Heart left ventricle (tissue), 16 donors: ENCODE measurements at regions not wholly inside any gene's neighbourhood (a gene's known extent, or its start where the extent isn't known, plus 50 kb on each side); places are given as distances from the start of the nearest gene placed in this dataset.

Experiments
- ATAC-seq, 4 donors: fragments of 200-7000 bp; cut with Tn5 transposase; one replicate each; pipeline ENCODE4 v1.9.1; 2020 to 2022; ENCODE audit warnings: moderate library complexity in 4 of 4, mild to moderate bottlenecking in 3 of 4, moderate number of reproducible peaks in 1 of 4
- DNase-seq, 5 donors: peaks; one replicate each; pipeline ENCODE4 v3.0.0-alpha.2; 2020
- H3K27ac ChIP-seq, 12 donors: fragments of 200-600 bp; sonication (generic) in 4 of 12; one replicate each; pipeline versions ENCODE4 v1.5.0 to v1.8.0; 2016 to 2022; ENCODE audit warnings: mild to moderate bottlenecking in 2 of 12
- H3K27me3 ChIP-seq, 9 donors: fragments of 200-600 bp; sonication (generic) in 2 of 9; one replicate each; pipeline versions ENCODE4 v1.5.1 to v1.8.0; 2016 to 2022; ENCODE audit warnings: mild to moderate bottlenecking in 3 of 9
- H3K36me3 ChIP-seq, 9 donors: fragments of 200-600 bp; sonication (generic) in 2 of 9; one replicate each; pipeline versions ENCODE4 v1.5.0 to v1.8.0; 2018 to 2022; ENCODE audit warnings: mild to moderate bottlenecking in 2 of 9
- H3K4me1 ChIP-seq, 12 donors: fragments of 200-600 bp; sonication (generic) in 4 of 12; one replicate each; pipeline versions ENCODE4 v1.5.0 to v1.8.0; 2016 to 2022; ENCODE audit warnings: mild to moderate bottlenecking in 3 of 12
- H3K4me3 ChIP-seq, 12 donors: fragments of 200-600 bp; sonication (generic) in 4 of 12; one replicate each; pipeline versions ENCODE4 v1.5.0 to v1.8.0; 2017 to 2022; ENCODE audit warnings: mild to moderate bottlenecking in 9 of 12, moderate library complexity in 4 of 12
- H3K9me3 ChIP-seq, 12 donors: fragments of 200-600 bp; sonication (generic) in 4 of 12; one replicate each; pipeline versions ENCODE4 v1.5.0 to v1.8.0; 2016 to 2022; ENCODE audit warnings: mild to moderate bottlenecking in 1 of 12
- POLR2A ChIP-seq, 2 donors: fragments of 450-650 bp; IDR thresholded peaks; one replicate each; pipeline ENCODE4 v1.6.1; 2017; ENCODE audit warnings: antibody characterized with exemption in 2 of 2, mild to moderate bottlenecking in 2 of 2, moderate library complexity in 2 of 2
- WGBS, 4 donors: extraction: QIAGEN DNeasy Blood & Tissue Kit in 2 of 4; methylation state at CpG; one replicate each; pipeline versions ENCODE4 v1.1.5 to v1.1.7; 2013 to 2018; 5-methylcytosine and 5-hydroxymethylcytosine counted together
- intact Hi-C, 10 donors: fragments of 100-400 bp; cut with DNase I; formaldehyde crosslinking; loops; one replicate each; pipeline versions ENCODE4 v1.11.1 to v1.14.2; 2022
- TF ChIP-seq, protein P1 (sequence below), 12 donors: fragments of 200-600 bp; sonication (generic) in 4 of 12; IDR thresholded peaks; one replicate each; pipeline versions ENCODE4 v1.5.0 to v1.8.0; 2018 to 2022; ENCODE audit warnings: antibody characterized with exemption in 12 of 12, mild to moderate bottlenecking in 5 of 12
- donor health status: ischemic (EF 13 %, LVEDD 7.1; RV severe dilation, severe dysfunction).
- donor health status: healthy with polysubstance abuse.
- donor health status: DM: no; HTN: yes; CAD: no.
- donor health status: DM: no; HTN: no; CAD: no.
- donor health status: ischemic (EF 25% LVEDD 6.9; RV normal size, moderate dysfunction).
- donor health status: ischemic (EF 25% LVEDD 5.7; RV mildly dilated, moderate dysfunction).
- donor health status: healthy.
- donor health status: DM: yes; HTN: yes; CAD: no.
- donor health status: ischemic (EF 35%, LVEDD 5.7; RV mildly dilated, moderate dysfunction).
- donor health status: nonischemic (EF 11% LVEDD 7.7; RV severe dilation, severe dysfunction).
- donor health status: DM: yes; HTN: yes; CAD: no.
- donor health status: PGD.
- donor health status: ischemic (EF 29% LVEDD 5.4; RV normal size, mild dysfunction).
- donor health status: nonischemic (EF 23%, LVEDD 6.1; RV moderate dilation, normal function).

DNA sequence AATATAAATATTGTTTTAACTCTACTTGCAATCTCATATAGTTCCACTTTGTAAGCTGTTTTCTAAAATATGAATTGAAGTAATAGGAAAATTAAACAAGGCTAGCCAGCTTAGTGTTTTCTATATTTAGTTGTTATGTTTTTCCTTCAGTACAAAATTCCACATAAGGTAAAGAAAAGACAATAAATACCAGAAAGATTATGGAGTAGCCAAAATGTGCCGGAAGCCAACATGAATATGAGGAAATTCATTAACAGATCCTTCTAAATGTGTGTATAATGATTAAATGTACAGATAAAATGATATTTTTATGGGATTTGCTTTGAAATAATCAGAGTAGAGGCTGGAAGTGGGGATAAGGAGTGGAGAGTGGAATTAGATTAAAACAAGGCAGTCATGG, 52.5 kb upstream of the COL21A1 start:
- no peaks in the 10 kb centered on the region for H3K36me3 ChIP-seq
- WGBS, 4 donors = 66 to 79% (median 76%) methylated on average over 1 of the region's 1 CpG
- H3K4me1 ChIP-seq = no peaks in the 10 kb centered on the region
- TF ChIP-seq, protein P1, sequence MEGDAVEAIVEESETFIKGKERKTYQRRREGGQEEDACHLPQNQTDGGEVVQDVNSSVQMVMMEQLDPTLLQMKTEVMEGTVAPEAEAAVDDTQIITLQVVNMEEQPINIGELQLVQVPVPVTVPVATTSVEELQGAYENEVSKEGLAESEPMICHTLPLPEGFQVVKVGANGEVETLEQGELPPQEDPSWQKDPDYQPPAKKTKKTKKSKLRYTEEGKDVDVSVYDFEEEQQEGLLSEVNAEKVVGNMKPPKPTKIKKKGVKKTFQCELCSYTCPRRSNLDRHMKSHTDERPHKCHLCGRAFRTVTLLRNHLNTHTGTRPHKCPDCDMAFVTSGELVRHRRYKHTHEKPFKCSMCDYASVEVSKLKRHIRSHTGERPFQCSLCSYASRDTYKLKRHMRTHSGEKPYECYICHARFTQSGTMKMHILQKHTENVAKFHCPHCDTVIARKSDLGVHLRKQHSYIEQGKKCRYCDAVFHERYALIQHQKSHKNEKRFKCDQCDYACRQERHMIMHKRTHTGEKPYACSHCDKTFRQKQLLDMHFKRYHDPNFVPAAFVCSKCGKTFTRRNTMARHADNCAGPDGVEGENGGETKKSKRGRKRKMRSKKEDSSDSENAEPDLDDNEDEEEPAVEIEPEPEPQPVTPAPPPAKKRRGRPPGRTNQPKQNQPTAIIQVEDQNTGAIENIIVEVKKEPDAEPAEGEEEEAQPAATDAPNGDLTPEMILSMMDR (IDR thresholded peaks at IDR 0.05) = no peak
- no peak for TF ChIP-seq POLR2A (IDR thresholded peaks at IDR 0.05)
- DNase-seq (no peak), ATAC-seq (no peak)
- H3K27me3 ChIP-seq = no peaks in the 10 kb centered on the region
- H3K27ac ChIP-seq = no peak overlapping the region
- peaks cover 0 to 11% (median 3%) of the 10 kb centered on the region in 12 donors for H3K9me3 ChIP-seq
- intact Hi-C loops = loop anchor here in 5 of 10 donors (10.0 kb wide), 2 partner anchors 855 to 1025 kb away; no protein-coding TSS in a partner anchor
- no peak overlapping the region for H3K4me3 ChIP-seq

GRCh38 chr6:56297022-56297989, 49.9 kb upstream of the COL21A1 start:
- ATAC-seq (no peak), DNase-seq (no peak)
- Histone ChIP-seq H3K27ac (peak overlapping the region in 1 of 12 donors; percentile 11), H3K4me1 (peaks cover 0 to 2% (median 0%) of the 10 kb centered on the region in 12 donors), H3K4me3 (no peak overlapping the region), H3K36me3 (no peaks in the 10 kb centered on the region), H3K9me3 (peaks cover 0 to 11% (median 3%) of the 10 kb centered on the region in 12 donors), H3K27me3 (no peaks in the 10 kb centered on the region)
- intact Hi-C loops = loop anchor here in 5 of 10 donors (10.0 kb wide), 2 partner anchors 853 to 1023 kb away; no protein-coding TSS in a partner anchor
- no peak for TF ChIP-seq POLR2A (IDR thresholded peaks at IDR 0.05)
- TF ChIP-seq, protein P1 (IDR thresholded peaks at IDR 0.05) = no peak
- WGBS, 4 donors = 83 to 94% (median 87%) methylated on average over 2 of the region's 2 CpGs
